T-cell (primary cell): ENCODE measurements at regions not wholly inside any gene's neighbourhood (a gene's known extent, or its start where the extent isn't known, plus 50 kb on each side); places are given as distances from the start of the nearest gene placed in this dataset.

Experiments used
- ATAC-seq, 4 experiments: fragments of 200-7000 bp in 3 of 4; fragments of 150-1000 bp in 1 of 4; cut with Tn5 transposase; replicated peaks in 1 of 4; 1 replicate in 3 of 4; 2 replicates in 1 of 4; pipeline ENCODE4 v1.10.0; 2021; ENCODE audit warnings: moderate library complexity in 3 of 4, mild to moderate bottlenecking in 2 of 4, moderate number of reproducible peaks in 1 of 4
- CTCF ChIA-PET, 2 donors: fragments of 300-600 bp; sonication (Branson Sonifier 250); formaldehyde crosslinking; loops; one replicate each; lab custom pipeline; 2022; ENCODE audit warnings: antibody characterized with exemption in 2 of 2; lab: Charles Lee
- POLR2A ChIA-PET, 2 donors: fragments of 300-600 bp; sonication (Branson Sonifier 250); formaldehyde crosslinking; loops; one replicate each; lab custom pipeline; 2022; ENCODE audit warnings: antibody characterized with exemption in 2 of 2; lab: Charles Lee
- DNase-seq, 35 experiments: peaks; one replicate each; pipeline versions ENCODE4 v3.0.0 to v3.0.0-alpha.2; 2013 to 2023
- H3K27ac ChIP-seq: one replicate; pipeline ENCODE4 v1.5.1; 2013; ENCODE audit warnings: low read length
- H3K27me3 ChIP-seq, 2 experiments: replicated peaks in 1 of 2; 1 replicate in 1 of 2; 2 replicates in 1 of 2; pipeline versions ENCODE4 v1.6.1 to v1.7.0; 2013; ENCODE audit warnings: low read length in 1 of 2, mixed read lengths in 1 of 2; ENCODE audit not compliant: control insufficient read depth in 2 of 2, insufficient read depth in 2 of 2; ENCODE audit errors: extremely low read depth in 1 of 2
- H3K36me3 ChIP-seq, 2 donors: 1 replicate in 1 of 2; 2 replicates in 1 of 2; pipeline versions ENCODE4 v1.6.1 to v1.7.0; 2013; ENCODE audit warnings: low read length in 1 of 2; ENCODE audit not compliant: control insufficient read depth in 2 of 2, insufficient read depth in 1 of 2; ENCODE audit errors: extremely low read depth in 1 of 2
- H3K4me1 ChIP-seq, 2 experiments: 1 replicate in 1 of 2; 2 replicates in 1 of 2; pipeline versions ENCODE4 v1.6.1 to v1.7.0; 2013; ENCODE audit warnings: low read length in 2 of 2, mixed read lengths in 1 of 2; ENCODE audit not compliant: insufficient read depth in 2 of 2, control insufficient read depth in 1 of 2; ENCODE audit errors: extremely low read depth in 1 of 2
- H3K4me3 ChIP-seq, 2 donors: 1 replicate in 1 of 2; 2 replicates in 1 of 2; pipeline versions ENCODE4 v1.5.1 to v1.7.0; 2013; ENCODE audit warnings: mild to moderate bottlenecking in 2 of 2, low read length in 1 of 2, moderate library complexity in 1 of 2; ENCODE audit not compliant: control insufficient read depth in 1 of 2; ENCODE audit errors: extremely low read depth in 1 of 2
- H3K9me3 ChIP-seq: 2 replicates; pipeline ENCODE4 v1.7.0; 2013
- H3K27ac Mint-ChIP-seq, 2 donors: one replicate each; pipeline ENCODE4 v1.8.0; 2020 to 2021; ENCODE audit warnings: mild to moderate bottlenecking in 2 of 2, mixed read lengths in 2 of 2
- H3K27me3 Mint-ChIP-seq, 2 donors: one replicate each; pipeline ENCODE4 v1.8.0; 2021 to 2022; ENCODE audit warnings: mixed read lengths in 2 of 2
- H3K36me3 Mint-ChIP-seq: one replicate; pipeline ENCODE4 v1.8.0; 2021; ENCODE audit warnings: mixed read lengths
- H3K4me1 Mint-ChIP-seq, 3 donors: one replicate each; pipeline ENCODE4 v1.8.0; 2020 to 2022; ENCODE audit warnings: mixed read lengths in 3 of 3, mild to moderate bottlenecking in 1 of 3
- H3K4me3 Mint-ChIP-seq, 3 donors: one replicate each; pipeline ENCODE4 v1.8.0; 2020 to 2022; ENCODE audit warnings: mild to moderate bottlenecking in 3 of 3, mixed read lengths in 3 of 3, moderate library complexity in 3 of 3
- H3K9me3 Mint-ChIP-seq, 3 donors: one replicate each; pipeline ENCODE4 v1.8.0; 2020 to 2022; ENCODE audit warnings: mixed read lengths in 3 of 3
- WGBS: methylation state at CpG from one replicate; pipeline ENCODE4 v1.1.5; 2013; ENCODE audit warnings: missing lambda C conversion rate; ENCODE audit not compliant: insufficient coverage; 5-methylcytosine and 5-hydroxymethylcytosine counted together

DNA sequence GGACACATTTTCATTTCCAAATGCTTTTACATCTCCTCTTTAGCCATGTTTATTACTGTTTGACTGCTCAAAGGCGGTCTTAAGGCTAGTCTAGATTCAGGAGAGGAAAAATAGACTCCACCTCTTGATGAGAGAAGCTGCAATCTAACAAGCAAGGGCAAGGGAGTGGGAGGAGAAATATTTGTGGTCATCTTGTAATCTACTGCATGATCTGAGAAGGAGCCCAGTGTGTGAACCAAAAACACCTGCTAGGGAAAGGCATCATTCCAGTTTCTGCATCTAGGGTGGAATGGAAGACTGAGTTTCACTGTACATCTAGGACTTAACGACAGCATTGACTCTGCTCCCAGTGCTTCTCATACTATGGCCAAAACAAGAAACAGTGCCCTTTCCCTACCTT is 232.2 kb upstream of the HS3ST3A1 start:
- no peaks in the 10 kb centered on the region for H3K36me3 Mint-ChIP-seq
- H3K4me1 Mint-ChIP-seq, result no peaks in the 10 kb centered on the region
- no peaks in the 10 kb centered on the region for H3K27me3 Mint-ChIP-seq
- DNase-seq (no peak), ATAC-seq (no peak)
- Histone ChIP-seq H3K27me3 (no peaks in the 10 kb centered on the region), H3K36me3 (no peaks in the 10 kb centered on the region), H3K9me3 (no peaks in the 10 kb centered on the region), H3K27ac (no peak overlapping the region), H3K4me3 (no peak overlapping the region), H3K4me1 (no peaks in the 10 kb centered on the region)
- WGBS, result 80% methylated on average over 1 of the region's 2 CpGs
- no peaks in the 10 kb centered on the region for H3K9me3 Mint-ChIP-seq
- CTCF ChIA-PET, result no interaction called here
- no peak overlapping the region for H3K27ac Mint-ChIP-seq
- no peak overlapping the region for H3K4me3 Mint-ChIP-seq
- POLR2A ChIA-PET, result no interaction called here

DNA sequence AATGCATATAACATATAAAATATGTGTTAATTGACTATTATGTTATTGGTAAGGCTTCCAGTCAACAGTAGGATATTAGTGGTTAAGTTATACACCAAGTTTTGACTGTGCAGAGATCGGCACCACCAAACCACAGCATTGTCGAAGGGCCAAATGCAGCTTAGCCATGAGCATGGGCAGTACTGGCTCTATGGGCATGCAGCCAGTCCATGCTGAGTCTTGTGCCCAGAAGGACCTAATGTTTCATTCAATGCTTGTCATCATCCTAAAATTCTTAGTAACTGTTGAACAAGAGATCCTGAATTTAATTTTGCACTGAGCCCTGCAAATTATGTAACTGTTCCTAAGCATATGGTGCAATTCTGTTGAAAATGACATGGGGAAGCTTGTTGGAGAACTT is 233.4 kb upstream of the HS3ST3A1 start:
- ATAC-seq (no peak), DNase-seq (no peak)
- CTCF ChIA-PET, result no interaction called here
- POLR2A ChIA-PET, result no interaction called here
- no peak overlapping the region for H3K27ac Mint-ChIP-seq
- H3K9me3 ChIP-seq, result no peaks in the 10 kb centered on the region
- no peaks in the 10 kb centered on the region for H3K27me3 Mint-ChIP-seq
- H3K4me1 ChIP-seq, result no peaks in the 10 kb centered on the region
- no peaks in the 10 kb centered on the region for H3K4me1 Mint-ChIP-seq
- H3K4me3 ChIP-seq, result no peak overlapping the region
- H3K36me3 Mint-ChIP-seq, result no peaks in the 10 kb centered on the region
- WGBS, result no CpG with 5 or more reads among the region's 2 CpGs
- H3K4me3 Mint-ChIP-seq, result no peak overlapping the region
- no peak overlapping the region for H3K27ac ChIP-seq
- H3K9me3 Mint-ChIP-seq, result no peaks in the 10 kb centered on the region
- no peaks in the 10 kb centered on the region for H3K36me3 ChIP-seq
- H3K27me3 ChIP-seq, result no peaks in the 10 kb centered on the region

DNA sequence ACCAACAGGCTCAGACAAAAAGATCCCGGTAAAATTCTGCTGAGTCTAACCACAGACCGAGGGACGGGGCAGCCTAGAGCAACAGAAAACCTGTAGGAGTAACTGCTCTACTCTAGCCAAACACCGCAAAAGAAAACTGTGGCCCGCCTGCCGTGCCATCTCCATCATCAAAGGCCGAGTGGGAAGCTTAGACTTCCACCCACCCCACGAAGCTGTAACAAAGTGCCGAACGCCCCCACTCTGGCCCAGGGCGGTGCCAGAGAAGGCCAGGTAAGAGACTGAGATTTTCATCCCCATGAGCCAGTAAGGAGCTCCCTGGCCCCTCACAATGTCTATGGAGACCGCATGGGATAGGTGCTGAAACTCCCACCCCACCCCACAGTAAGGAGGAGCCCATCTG is 231.9 kb upstream of the COX10 start:
- no peak overlapping the region for H3K27ac ChIP-seq
- no peak overlapping the region for H3K4me3 ChIP-seq
- DNase-seq (no peak), ATAC-seq (no peak)
- ChIA-PET POLR2A (no interaction called here), CTCF (interaction anchor here (0.7 kb wide), 3 partner anchors 226 to 813 kb away, joined by 4 to 7 read pairs (median 4); no protein-coding TSS in a partner anchor)
- H3K4me1 Mint-ChIP-seq, result no peaks in the 10 kb centered on the region
- H3K9me3 Mint-ChIP-seq, result no peaks in the 10 kb centered on the region
- no peaks in the 10 kb centered on the region for H3K27me3 ChIP-seq
- H3K9me3 ChIP-seq, result no peaks in the 10 kb centered on the region
- H3K27ac Mint-ChIP-seq, result no peak overlapping the region
- H3K4me3 Mint-ChIP-seq, result no peak overlapping the region
- H3K36me3 ChIP-seq, result no peaks in the 10 kb centered on the region
- H3K4me1 ChIP-seq, result no peaks in the 10 kb centered on the region
- H3K36me3 Mint-ChIP-seq, result no peaks in the 10 kb centered on the region
- WGBS, result 88% methylated on average over 8 of the region's 12 CpGs
- H3K27me3 Mint-ChIP-seq, result no peaks in the 10 kb centered on the region

DNA sequence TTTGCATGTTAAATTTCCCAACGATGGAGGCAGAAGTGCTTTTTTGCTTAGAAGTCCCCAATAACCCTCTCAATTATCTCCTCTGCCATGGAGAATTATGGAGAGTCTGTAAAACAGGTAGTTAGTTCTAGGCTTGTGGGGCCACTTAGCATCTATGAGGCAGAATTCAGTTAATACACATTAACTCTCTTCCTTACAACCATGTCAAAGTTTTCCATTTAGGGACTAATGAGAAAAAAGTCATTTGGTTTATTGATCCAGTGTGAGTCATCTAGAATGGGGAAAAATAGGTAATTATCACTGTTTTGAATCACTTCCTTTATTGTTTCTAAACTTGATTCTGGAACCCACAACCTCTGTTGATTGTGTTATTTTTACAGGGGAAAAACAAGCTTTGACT is 229.1 kb upstream of the COX10 start:
- POLR2A ChIA-PET, result no interaction called here
- ATAC-seq (no peak), DNase-seq (no peak)
- CTCF ChIA-PET, result interaction anchor here in 1 of 2 donors (1.1 kb wide), 1 partner anchor 11 kb away, joined by 3 read pairs; no protein-coding TSS in a partner anchor
- no peaks in the 10 kb centered on the region for H3K36me3 ChIP-seq
- no CpG with 5 or more reads among the region's 1 CpG for WGBS
- Mint-ChIP-seq H3K36me3 (no peaks in the 10 kb centered on the region), H3K4me1 (no peaks in the 10 kb centered on the region), H3K4me3 (no peak overlapping the region), H3K27ac (no peak overlapping the region), H3K9me3 (no peaks in the 10 kb centered on the region), H3K27me3 (no peaks in the 10 kb centered on the region)
- no peak overlapping the region for H3K4me3 ChIP-seq
- H3K27ac ChIP-seq, result no peak overlapping the region
- H3K9me3 ChIP-seq, result no peaks in the 10 kb centered on the region
- H3K4me1 ChIP-seq, result no peaks in the 10 kb centered on the region
- H3K27me3 ChIP-seq, result no peaks in the 10 kb centered on the region

DNA sequence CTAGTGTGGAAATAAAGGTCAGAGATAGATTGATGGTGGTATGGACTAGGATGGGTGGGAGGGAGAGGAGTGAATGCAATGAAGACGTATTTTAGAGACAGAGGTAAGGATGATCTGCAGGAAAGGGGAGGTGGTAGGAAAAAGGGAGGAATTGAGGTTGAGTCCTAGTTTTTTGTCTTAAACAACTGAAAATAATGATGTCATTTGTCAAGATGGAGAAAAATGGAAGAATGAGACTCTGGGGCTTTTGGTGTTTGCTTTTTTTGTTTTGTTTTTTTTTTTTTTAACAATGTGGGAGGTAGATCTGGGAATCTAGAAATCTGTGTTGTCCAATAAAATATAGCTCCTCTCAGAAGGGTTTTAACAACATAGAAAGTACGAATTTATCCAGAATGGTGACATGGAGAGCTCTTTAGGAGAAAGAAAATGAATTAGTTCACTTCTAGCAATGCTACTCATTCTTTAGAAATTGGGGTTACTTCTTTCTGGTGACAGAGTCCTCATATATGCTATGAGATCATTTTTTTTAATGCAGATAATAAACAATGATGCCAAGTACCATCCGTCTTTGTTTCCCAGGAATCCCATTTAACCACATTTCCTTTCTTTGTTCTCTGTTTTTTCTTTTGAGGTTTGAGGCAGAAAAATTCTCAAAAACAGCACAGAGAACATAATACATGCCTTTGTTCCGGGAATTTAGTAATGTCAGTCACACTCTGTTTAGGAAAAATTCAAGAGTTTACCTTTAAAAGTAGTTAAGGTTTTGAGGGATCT is 225.3 kb upstream of the COX10 start:
- Mint-ChIP-seq H3K27ac (no peak overlapping the region), H3K4me3 (no peak overlapping the region), H3K9me3 (peaks cover 0 to 5% (median 5%) of the 10 kb centered on the region in 3 donors), H3K27me3 (no peaks in the 10 kb centered on the region), H3K36me3 (peaks cover 4% of the 10 kb centered on the region), H3K4me1 (no peaks in the 10 kb centered on the region)
- ATAC-seq, result no peak
- ChIA-PET CTCF (no interaction called here), POLR2A (no interaction called here)
- no peak overlapping the region for H3K4me3 ChIP-seq
- H3K4me1 ChIP-seq, result no peaks in the 10 kb centered on the region
- no peak overlapping the region for H3K27ac ChIP-seq
- 31% methylated on average over 1 of the region's 4 CpGs for WGBS
- DNase-seq, result no peak
- no peaks in the 10 kb centered on the region for H3K27me3 ChIP-seq
- no peaks in the 10 kb centered on the region for H3K36me3 ChIP-seq
- no peaks in the 10 kb centered on the region for H3K9me3 ChIP-seq

DNA sequence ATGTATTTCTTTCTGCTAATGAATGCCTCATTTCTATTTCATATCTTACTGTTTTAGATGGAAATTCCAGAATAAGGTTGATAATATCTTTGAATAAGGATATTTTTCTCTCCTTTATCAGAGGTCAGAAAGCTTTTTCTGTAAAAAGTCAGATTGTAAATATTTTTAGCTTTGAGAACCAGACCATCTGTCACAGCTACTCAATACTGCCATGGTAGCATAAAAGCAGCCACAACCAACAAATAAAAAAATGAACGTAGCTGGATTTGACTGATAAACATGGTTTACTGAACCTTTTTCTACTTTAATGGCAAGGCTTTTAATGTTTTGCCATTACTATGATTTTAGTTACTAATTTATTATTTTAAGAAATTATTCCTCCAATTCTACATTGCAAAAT is 217.4 kb upstream of the COX10 start:
- peaks cover 0 to 2% of the 10 kb centered on the region in 2 experiments for H3K4me1 ChIP-seq
- H3K27me3 ChIP-seq, result no peaks in the 10 kb centered on the region
- H3K4me3 ChIP-seq, result no peak overlapping the region
- no peaks in the 10 kb centered on the region for H3K9me3 ChIP-seq
- no peak for ATAC-seq
- DNase-seq, result no peak
- ChIA-PET POLR2A (no interaction called here), CTCF (interaction anchor here in 1 of 2 donors (0.8 kb wide), 1 partner anchor 11 kb away, joined by 3 read pairs; no protein-coding TSS in a partner anchor)
- Mint-ChIP-seq H3K36me3 (peaks cover 13% of the 10 kb centered on the region), H3K27ac (no peak overlapping the region), H3K4me1 (no peaks in the 10 kb centered on the region), H3K4me3 (no peak overlapping the region), H3K9me3 (peaks cover 6 to 9% (median 8%) of the 10 kb centered on the region in 3 donors), H3K27me3 (no peaks in the 10 kb centered on the region)
- H3K36me3 ChIP-seq, result peaks cover 0 to 3% of the 10 kb centered on the region in 2 donors
- WGBS, result no CpG with 5 or more reads among the region's 1 CpG
- no peak overlapping the region for H3K27ac ChIP-seq
